Tibial nerve (tissue), 4 donors: ENCODE measurements at regions not wholly inside any gene's neighbourhood (a gene's known extent, or its start where the extent isn't known, plus 50 kb on each side); places are given as distances from the start of the nearest gene placed in this dataset.

Experiments used
- DNase-seq, 2 donors: peaks; one replicate each; pipeline ENCODE4 v3.0.0-alpha.2; 2019; ENCODE audit warnings: low spot score in 2 of 2
- H3K27ac ChIP-seq, 4 donors: fragments of 200-600 bp; sonication (generic) in 3 of 4; one replicate each; pipeline ENCODE4 v1.5.1; 2017 to 2019; ENCODE audit warnings: mild to moderate bottlenecking in 1 of 4
- H3K27me3 ChIP-seq, 2 donors: fragments of 200-600 bp; sonication (generic) in 1 of 2; one replicate each; pipeline versions ENCODE4 v1.5.1 to v1.6.0; 2017 to 2019
- H3K36me3 ChIP-seq, 3 donors: fragments of 200-600 bp; sonication (generic); one replicate each; pipeline ENCODE4 v1.5.1; 2018 to 2019
- H3K4me1 ChIP-seq, 4 donors: fragments of 200-600 bp; sonication (generic) in 3 of 4; one replicate each; pipeline ENCODE4 v1.5.1; 2017 to 2019
- H3K4me3 ChIP-seq, 4 donors: fragments of 200-600 bp; sonication (generic) in 3 of 4; one replicate each; pipeline ENCODE4 v1.5.1; 2017 to 2019; ENCODE audit warnings: mild to moderate bottlenecking in 1 of 4, moderate library complexity in 1 of 4
- H3K9me3 ChIP-seq, 4 donors: fragments of 200-600 bp; sonication (generic) in 3 of 4; one replicate each; pipeline ENCODE4 v1.5.1; 2017 to 2019
- EP300 ChIP-seq, 2 donors: sonication (generic); formaldehyde crosslinking; IDR thresholded peaks; one replicate each; pipeline ENCODE4 v1.6.1; 2017; ENCODE audit warnings: antibody characterized with exemption in 2 of 2, mild to moderate bottlenecking in 1 of 2
- POLR2A ChIP-seq, 2 donors: fragments of 450-650 bp; IDR thresholded peaks; one replicate each; pipeline ENCODE4 v1.6.1; 2017; ENCODE audit warnings: antibody characterized with exemption in 2 of 2, mild to moderate bottlenecking in 2 of 2, moderate library complexity in 2 of 2
- WGBS, 2 donors: methylation state at CpG; one replicate each; pipeline ENCODE4 v1.1.5; 2018; 5-methylcytosine and 5-hydroxymethylcytosine counted together
- TF ChIP-seq, protein P1 (sequence below), 5 experiments: fragments of 200-600 bp in 3 of 5; fragments of 450-650 bp in 2 of 5; sonication (generic) in 3 of 5; IDR thresholded peaks; one replicate each; pipeline ENCODE4 v1.5.1; 2016 to 2019; ENCODE audit warnings: antibody characterized with exemption in 5 of 5, mild to moderate bottlenecking in 3 of 5, moderate library complexity in 2 of 5

DNA sequence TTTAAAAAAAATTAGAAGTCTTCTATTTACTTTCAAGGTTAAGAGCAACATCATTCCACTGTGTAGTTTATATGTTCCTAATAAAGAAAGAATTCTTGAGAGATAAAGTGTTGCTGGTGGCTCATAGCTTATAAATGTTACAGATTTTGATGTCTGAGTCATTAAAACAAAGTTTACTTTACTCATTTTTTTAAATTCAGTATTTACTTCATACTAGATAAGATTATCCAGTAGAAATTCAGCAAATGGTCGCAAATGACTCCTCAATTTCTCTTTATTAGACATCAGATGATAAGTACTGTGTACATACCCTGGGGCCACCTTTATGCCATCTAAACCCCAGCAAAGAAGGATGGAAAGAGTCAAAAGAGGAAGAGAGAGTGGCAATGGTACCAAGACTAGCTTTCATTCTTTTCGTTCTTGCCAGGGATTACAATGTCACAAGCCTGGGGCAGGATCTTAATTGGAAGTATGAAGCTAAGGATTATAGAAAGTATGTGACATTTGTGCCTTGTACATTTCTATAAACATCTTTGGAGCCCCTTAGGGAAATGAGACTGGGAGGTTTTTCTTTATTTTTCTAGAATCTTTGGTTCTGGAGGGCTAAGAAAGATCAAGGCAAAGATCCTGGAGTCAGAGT is 206.1 kb downstream of the CHRM2 start:
- no peaks in the 10 kb centered on the region for H3K27me3 ChIP-seq
- no peak for DNase-seq
- no peak overlapping the region for H3K27ac ChIP-seq
- no peaks in the 10 kb centered on the region for H3K9me3 ChIP-seq
- no peak overlapping the region for H3K4me3 ChIP-seq
- H3K4me1 ChIP-seq: no peaks in the 10 kb centered on the region
- TF ChIP-seq POLR2A (IDR thresholded peaks at IDR 0.05) (no peak), EP300 (IDR thresholded peaks at IDR 0.05) (no peak)
- TF ChIP-seq, protein P1, sequence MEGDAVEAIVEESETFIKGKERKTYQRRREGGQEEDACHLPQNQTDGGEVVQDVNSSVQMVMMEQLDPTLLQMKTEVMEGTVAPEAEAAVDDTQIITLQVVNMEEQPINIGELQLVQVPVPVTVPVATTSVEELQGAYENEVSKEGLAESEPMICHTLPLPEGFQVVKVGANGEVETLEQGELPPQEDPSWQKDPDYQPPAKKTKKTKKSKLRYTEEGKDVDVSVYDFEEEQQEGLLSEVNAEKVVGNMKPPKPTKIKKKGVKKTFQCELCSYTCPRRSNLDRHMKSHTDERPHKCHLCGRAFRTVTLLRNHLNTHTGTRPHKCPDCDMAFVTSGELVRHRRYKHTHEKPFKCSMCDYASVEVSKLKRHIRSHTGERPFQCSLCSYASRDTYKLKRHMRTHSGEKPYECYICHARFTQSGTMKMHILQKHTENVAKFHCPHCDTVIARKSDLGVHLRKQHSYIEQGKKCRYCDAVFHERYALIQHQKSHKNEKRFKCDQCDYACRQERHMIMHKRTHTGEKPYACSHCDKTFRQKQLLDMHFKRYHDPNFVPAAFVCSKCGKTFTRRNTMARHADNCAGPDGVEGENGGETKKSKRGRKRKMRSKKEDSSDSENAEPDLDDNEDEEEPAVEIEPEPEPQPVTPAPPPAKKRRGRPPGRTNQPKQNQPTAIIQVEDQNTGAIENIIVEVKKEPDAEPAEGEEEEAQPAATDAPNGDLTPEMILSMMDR (IDR thresholded peaks at IDR 0.05): no peak
- 80 to 82% methylated on average over 2 of the region's 2 CpGs for WGBS, 2 donors
- H3K36me3 ChIP-seq: no peaks in the 10 kb centered on the region

DNA sequence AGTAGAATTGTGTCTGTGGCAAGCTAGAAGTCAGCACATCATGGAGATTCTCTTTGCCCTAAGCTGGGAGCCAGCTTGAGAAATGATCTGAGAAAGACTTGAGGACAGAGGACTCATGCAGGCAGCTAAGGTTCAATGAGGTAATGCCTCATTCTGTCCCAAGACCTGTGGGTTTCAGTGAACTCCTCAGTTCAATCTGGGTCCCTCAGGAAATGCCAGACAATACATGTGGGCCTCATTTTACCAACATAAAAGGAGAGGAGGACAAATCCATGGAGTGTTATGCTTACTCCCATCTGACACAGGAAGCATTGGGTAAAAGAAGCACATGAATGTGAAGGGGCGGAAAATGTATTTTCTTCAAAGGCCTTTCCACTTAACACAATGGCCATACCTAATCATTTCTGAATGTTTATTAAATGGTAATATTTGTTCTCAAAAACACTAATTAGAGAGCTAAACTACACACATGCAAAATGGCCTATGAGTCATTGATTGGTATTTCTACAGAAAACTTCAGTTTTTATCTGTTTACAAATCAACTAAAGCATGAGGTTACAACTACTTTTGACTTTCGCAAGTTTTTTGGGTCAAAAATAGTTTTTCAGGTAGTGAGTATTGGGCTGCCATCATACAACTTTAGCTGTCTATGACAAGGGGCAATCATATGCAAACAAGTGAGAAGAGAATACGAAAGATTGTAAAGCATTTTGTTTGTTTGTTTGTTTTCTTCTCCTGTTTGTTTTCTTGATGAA is 205.3 kb downstream of the CHRM2 start:
- Histone ChIP-seq H3K27ac (no peak overlapping the region), H3K4me1 (no peaks in the 10 kb centered on the region), H3K27me3 (no peaks in the 10 kb centered on the region), H3K36me3 (no peaks in the 10 kb centered on the region), H3K4me3 (no peak overlapping the region), H3K9me3 (no peaks in the 10 kb centered on the region)
- TF ChIP-seq, protein P1 (IDR thresholded peaks at IDR 0.05): no peak
- TF ChIP-seq POLR2A (IDR thresholded peaks at IDR 0.05) (no peak), EP300 (IDR thresholded peaks at IDR 0.05) (no peak)
- WGBS, 2 donors: 96% methylated on average over 3 of the region's 3 CpGs
- no peak for DNase-seq
